HG03469 (cell line): ENCODE measurements at regions not wholly inside any gene's neighbourhood (a gene's known extent, or its start where the extent isn't known, plus 50 kb on each side); places are given as distances from the start of the nearest gene placed in this dataset.
"Not testable (repeated sequence)": the region's sequence is repeated elsewhere in the genome, so short reads cannot be mapped to it uniquely, and the experiment has no call there.

Source experiments
- ATAC-seq: cut with Tn5 transposase; IDR thresholded peaks from one replicate; pipeline ENCODE4 v1.9.1; 2021; ENCODE audit warnings: mild to moderate bottlenecking, moderate library complexity, moderate number of reproducible peaks; ENCODE audit not compliant: unreplicated experiment

GRCh38 chr1:242914729-242915128, 340.4 kb downstream of the CEP170 start:
- not testable (repeated sequence) for ATAC-seq

GRCh38 chr1:242912855-242913254, 342.2 kb downstream of the CEP170 start:
- ATAC-seq, result not testable (repeated sequence)

GRCh38 chr1:242900558-242900957, 354.5 kb downstream of the CEP170 start:
- ATAC-seq, result not testable (repeated sequence)

GRCh38 chr1:242890192-242890741, 364.8 kb downstream of the CEP170 start:
- ATAC-seq, result no peak

GRCh38 chr1:242886137-242886536, 361.6 kb upstream of the PLD5 start:
- ATAC-seq, result peak; percentile 77

- ATAC-seq, result not testable (repeated sequence)
Measured at GRCh38 chr1:242880022-242880421, 355.5 kb upstream of the PLD5 start.

GRCh38 chr1:242877743-242878142, 353.2 kb upstream of the PLD5 start:
- no peak for ATAC-seq

GRCh38 chr1:242877229-242877628, 352.7 kb upstream of the PLD5 start:
- no peak for ATAC-seq

GRCh38 chr1:242876030-242876429, 351.5 kb upstream of the PLD5 start:
- no peak for ATAC-seq

GRCh38 chr1:242873661-242874060, 349.2 kb upstream of the PLD5 start:
- no peak for ATAC-seq

- ATAC-seq, result no peak
Measured at GRCh38 chr1:242872521-242872920, 348.0 kb upstream of the PLD5 start.

- ATAC-seq, result no peak
Measured at GRCh38 chr1:242871471-242872030, 347.1 kb upstream of the PLD5 start.

- no peak for ATAC-seq
Measured at GRCh38 chr1:242870966-242871365, 346.5 kb upstream of the PLD5 start.

- ATAC-seq, result no peak
Measured at GRCh38 chr1:242856289-242856688, 331.8 kb upstream of the PLD5 start.

- ATAC-seq, result no peak
Measured at GRCh38 chr1:242854466-242854865, 330.0 kb upstream of the PLD5 start.

GRCh38 chr1:242847390-242847993, 323.0 kb upstream of the PLD5 start:
- no peak for ATAC-seq

- no peak for ATAC-seq
Measured at GRCh38 chr1:242842094-242842493, 317.6 kb upstream of the PLD5 start.

GRCh38 chr1:242839101-242839500, 314.6 kb upstream of the PLD5 start:
- ATAC-seq, result no peak

GRCh38 chr1:242836423-242836822, 311.9 kb upstream of the PLD5 start:
- no peak for ATAC-seq

GRCh38 chr1:242828828-242829227, 304.3 kb upstream of the PLD5 start:
- ATAC-seq, result no peak

- ATAC-seq, result no peak
Measured at GRCh38 chr1:242828199-242828598, 303.7 kb upstream of the PLD5 start.

GRCh38 chr1:242827538-242827937, 303.0 kb upstream of the PLD5 start:
- ATAC-seq, result no peak
